ENCODE measurements at regions not wholly inside any gene's neighbourhood (a gene's known extent, or its start where the extent isn't known, plus 50 kb on each side); places are given as distances from the start of the nearest gene placed in this dataset.

DNA sequence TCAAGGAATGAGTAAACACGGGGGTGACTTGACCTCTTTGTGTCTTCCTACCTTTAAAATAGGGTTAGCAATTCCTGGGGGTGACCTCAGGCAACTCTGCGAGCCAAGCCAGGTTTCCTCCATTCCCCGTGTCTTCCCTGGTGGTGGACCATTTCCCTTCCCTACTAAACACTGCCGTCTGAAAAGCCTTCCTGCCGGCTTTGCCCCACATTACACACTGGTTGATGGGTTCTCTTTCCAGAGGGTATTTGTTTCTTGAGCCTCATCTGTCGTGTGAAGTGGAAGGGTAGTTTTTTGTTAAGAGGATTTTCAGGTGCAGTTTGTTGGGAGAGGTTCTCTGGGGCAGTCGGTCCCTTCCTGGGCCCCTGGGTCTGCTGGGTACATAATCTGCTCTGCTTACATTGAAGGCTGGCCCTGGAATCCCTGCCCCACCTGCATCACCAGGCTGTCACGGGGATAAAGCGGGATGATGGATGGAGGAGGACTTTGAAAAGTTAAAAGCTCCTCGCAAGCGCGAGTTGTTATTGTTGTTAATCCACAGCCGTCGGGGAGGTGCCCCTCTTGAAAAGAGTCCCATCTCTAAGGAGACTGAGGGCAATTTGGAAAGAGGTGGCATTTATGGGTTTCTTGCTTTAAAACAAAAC is 175.4 kb upstream of the SPRED2 start:
- TF ChIP-seq, protein P1, sequence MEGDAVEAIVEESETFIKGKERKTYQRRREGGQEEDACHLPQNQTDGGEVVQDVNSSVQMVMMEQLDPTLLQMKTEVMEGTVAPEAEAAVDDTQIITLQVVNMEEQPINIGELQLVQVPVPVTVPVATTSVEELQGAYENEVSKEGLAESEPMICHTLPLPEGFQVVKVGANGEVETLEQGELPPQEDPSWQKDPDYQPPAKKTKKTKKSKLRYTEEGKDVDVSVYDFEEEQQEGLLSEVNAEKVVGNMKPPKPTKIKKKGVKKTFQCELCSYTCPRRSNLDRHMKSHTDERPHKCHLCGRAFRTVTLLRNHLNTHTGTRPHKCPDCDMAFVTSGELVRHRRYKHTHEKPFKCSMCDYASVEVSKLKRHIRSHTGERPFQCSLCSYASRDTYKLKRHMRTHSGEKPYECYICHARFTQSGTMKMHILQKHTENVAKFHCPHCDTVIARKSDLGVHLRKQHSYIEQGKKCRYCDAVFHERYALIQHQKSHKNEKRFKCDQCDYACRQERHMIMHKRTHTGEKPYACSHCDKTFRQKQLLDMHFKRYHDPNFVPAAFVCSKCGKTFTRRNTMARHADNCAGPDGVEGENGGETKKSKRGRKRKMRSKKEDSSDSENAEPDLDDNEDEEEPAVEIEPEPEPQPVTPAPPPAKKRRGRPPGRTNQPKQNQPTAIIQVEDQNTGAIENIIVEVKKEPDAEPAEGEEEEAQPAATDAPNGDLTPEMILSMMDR (tag by site-specific recombination; IDR thresholded peaks at IDR 0.05): no peak
- TF ChIP-seq ZNF561 (tag by site-specific recombination; IDR thresholded peaks at IDR 0.05; ENCODE audit: borderline replicate concordance): no peak
- TF ChIP-seq MZF1 (tag by site-specific recombination; IDR thresholded peaks at IDR 0.05; ENCODE audit: borderline replicate concordance): no peak
- TF ChIP-seq, protein P2, sequence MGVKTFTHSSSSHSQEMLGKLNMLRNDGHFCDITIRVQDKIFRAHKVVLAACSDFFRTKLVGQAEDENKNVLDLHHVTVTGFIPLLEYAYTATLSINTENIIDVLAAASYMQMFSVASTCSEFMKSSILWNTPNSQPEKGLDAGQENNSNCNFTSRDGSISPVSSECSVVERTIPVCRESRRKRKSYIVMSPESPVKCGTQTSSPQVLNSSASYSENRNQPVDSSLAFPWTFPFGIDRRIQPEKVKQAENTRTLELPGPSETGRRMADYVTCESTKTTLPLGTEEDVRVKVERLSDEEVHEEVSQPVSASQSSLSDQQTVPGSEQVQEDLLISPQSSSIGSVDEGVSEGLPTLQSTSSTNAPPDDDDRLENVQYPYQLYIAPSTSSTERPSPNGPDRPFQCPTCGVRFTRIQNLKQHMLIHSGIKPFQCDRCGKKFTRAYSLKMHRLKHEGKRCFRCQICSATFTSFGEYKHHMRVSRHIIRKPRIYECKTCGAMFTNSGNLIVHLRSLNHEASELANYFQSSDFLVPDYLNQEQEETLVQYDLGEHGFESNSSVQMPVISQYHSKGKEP (tag by site-specific recombination; IDR thresholded peaks at IDR 0.05): no peak
- TF ChIP-seq ZEB2 (tag by site-specific recombination; IDR thresholded peaks at IDR 0.05): no peak
- TF ChIP-seq ZNF776 (tag by site-specific recombination; IDR thresholded peaks at IDR 0.05; ENCODE audit: borderline replicate concordance): no peak
- TF ChIP-seq ZNF23 (tag by site-specific recombination; IDR thresholded peaks at IDR 0.05; ENCODE audit: borderline replicate concordance): no peak
- TF ChIP-seq ZNF791 (tag by site-specific recombination; IDR thresholded peaks at IDR 0.05): no peak
- TF ChIP-seq, protein P3, sequence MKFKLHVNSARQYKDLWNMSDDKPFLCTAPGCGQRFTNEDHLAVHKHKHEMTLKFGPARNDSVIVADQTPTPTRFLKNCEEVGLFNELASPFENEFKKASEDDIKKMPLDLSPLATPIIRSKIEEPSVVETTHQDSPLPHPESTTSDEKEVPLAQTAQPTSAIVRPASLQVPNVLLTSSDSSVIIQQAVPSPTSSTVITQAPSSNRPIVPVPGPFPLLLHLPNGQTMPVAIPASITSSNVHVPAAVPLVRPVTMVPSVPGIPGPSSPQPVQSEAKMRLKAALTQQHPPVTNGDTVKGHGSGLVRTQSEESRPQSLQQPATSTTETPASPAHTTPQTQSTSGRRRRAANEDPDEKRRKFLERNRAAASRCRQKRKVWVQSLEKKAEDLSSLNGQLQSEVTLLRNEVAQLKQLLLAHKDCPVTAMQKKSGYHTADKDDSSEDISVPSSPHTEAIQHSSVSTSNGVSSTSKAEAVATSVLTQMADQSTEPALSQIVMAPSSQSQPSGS (tag by site-specific recombination; IDR thresholded peaks at IDR 0.05; ENCODE audit: low read depth): no peak
